ENCODE measurements at regions not wholly inside any gene's neighbourhood (a gene's known extent, or its start where the extent isn't known, plus 50 kb on each side); places are given as distances from the start of the nearest gene placed in this dataset.

GRCh38 chr6:48818052-48818412 lies 645.0 kb downstream of the MMUT start:
- no peak for DNase-seq (ENCODE audit: low read depth)

- peak; percentile 36 for DNase-seq (ENCODE audit: low read depth)
Measured at GRCh38 chr6:48817333-48818051, 645.6 kb downstream of the MMUT start.

DNA sequence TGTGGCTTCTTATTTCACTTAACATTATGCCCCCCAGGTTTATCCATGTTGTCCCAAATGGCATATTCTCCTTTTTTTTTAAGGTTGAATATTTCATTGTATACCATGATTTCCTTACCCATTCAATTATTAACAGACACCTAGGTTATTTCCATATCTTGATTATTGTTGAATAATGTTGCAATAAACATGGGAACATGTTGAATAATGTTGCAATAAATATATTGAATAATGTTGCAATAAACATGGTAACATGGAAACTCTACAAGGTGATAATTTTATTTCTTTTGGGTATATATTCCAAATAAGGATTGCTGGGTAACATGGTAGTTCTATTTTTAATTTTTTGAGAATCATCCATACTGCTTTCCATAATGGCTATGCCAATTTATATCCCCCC lies 648.1 kb downstream of the MMUT start:
- DNase-seq (ENCODE audit: low read depth): no peak

- DNase-seq (ENCODE audit: low read depth): peak; percentile 6
Measured at GRCh38 chr6:48813836-48814235, 649.2 kb downstream of the MMUT start.

DNA sequence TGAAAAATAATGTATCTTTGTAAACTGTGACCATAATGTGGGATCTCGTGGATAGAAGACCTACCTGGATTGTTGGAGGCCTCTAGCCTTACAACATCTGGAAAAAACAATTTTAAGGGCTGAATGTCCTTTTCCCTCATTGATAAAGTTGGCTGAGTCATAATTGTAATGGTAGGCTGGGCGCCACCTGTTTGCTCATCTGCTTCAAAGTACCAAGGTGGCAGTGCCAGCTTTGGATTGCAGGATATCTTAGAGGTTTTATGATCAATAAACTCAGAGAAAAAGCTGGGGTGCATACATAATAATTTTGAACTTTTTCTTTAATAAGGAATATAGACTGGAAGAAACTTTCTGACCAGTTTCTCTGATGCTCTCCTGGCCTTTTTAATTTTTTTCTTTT lies 653.4 kb downstream of the MMUT start:
- DNase-seq (ENCODE audit: low read depth): no peak

DNA sequence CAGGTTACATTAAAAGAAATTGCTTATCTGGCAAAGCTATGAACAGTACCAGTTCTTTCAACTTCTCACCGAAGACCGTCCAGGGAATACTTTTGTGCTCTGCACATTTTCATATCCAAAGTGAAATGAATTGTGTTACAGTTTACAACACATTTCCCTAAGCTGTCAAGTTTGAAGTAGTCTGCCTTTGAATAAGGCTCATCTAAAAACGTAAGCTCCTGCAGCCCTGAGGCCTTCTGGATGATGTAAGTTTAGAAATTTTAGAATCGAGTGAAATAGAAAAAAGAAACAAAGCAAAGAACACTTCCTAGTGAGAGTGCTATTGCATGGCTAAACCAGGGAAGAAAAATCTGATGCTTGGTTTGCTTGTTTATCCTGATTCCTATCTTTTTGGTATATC lies 653.8 kb downstream of the MMUT start:
- no peak for DNase-seq (ENCODE audit: low read depth)

- no peak for DNase-seq (ENCODE audit: low read depth)
Measured at GRCh38 chr6:48798296-48798695, 664.8 kb downstream of the MMUT start.

- no peak for DNase-seq (ENCODE audit: low read depth)
Measured at GRCh38 chr6:48782225-48782624, 671.2 kb upstream of the PTCHD4 start.

DNA sequence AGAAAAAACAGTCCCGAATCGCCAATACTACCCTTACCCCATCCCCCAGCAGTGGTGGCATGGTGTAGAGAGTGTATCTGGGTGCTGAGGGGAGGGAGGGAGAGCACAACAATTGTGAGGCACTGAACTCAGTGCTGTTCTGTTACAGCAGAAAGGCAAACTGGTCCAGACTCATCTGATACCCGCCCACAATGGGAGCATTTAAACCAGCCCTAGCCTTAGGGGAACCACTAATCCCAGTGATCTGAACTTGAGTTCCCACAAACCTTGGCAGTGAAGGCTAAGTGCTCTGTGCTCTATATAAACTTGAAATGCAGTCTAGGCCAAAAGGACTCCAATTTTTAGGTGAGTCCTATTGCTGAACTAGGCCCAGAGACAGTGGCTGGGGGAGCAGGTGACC lies 666.4 kb upstream of the PTCHD4 start:
- DNase-seq (ENCODE audit: low read depth): no peak

- peak; percentile 41 for DNase-seq (ENCODE audit: low read depth)
Measured at GRCh38 chr6:48775157-48775556, 664.2 kb upstream of the PTCHD4 start.

DNA sequence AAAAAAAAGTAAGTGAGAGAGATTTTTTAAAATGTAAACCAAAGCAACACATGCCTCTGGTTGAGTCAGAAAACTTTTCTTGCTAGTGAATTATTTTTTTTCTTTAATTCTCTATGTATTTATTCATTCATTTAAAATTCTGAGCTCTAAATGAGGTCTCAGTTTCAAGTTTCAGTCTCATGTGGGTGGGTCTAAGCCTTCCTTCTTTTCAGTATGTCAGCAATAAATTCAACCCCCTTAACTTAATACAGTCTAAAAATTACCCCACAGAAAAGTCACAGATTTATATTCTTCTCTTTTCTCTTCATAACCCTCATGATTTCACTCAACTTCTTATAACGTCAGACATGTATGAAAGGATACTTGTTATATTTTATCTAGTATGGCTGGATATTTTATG lies 663.3 kb upstream of the PTCHD4 start:
- DNase-seq (ENCODE audit: low read depth): no peak

DNA sequence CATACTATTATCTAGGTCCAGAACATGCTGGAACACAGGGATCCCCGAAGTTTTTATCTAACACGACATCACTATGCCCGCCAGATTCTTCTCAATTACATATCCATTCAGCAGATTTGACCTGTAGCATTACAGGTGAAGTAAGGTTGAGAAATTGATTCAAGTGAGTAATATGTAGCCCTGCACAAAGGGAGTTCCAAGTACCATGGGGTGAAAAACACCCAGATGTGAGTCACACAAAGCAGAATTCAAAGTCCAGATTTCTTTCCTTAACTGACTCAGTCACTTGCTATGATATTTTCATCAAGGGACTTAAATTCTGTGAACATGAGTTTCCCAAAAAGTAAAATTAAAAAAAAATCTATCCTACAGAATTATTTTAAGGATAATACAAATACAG lies 655.4 kb upstream of the PTCHD4 start:
- DNase-seq (ENCODE audit: low read depth): peak; percentile 58

- peak; percentile 66 for DNase-seq (ENCODE audit: low read depth)
Measured at GRCh38 chr6:48765352-48765961, 654.5 kb upstream of the PTCHD4 start.

DNA sequence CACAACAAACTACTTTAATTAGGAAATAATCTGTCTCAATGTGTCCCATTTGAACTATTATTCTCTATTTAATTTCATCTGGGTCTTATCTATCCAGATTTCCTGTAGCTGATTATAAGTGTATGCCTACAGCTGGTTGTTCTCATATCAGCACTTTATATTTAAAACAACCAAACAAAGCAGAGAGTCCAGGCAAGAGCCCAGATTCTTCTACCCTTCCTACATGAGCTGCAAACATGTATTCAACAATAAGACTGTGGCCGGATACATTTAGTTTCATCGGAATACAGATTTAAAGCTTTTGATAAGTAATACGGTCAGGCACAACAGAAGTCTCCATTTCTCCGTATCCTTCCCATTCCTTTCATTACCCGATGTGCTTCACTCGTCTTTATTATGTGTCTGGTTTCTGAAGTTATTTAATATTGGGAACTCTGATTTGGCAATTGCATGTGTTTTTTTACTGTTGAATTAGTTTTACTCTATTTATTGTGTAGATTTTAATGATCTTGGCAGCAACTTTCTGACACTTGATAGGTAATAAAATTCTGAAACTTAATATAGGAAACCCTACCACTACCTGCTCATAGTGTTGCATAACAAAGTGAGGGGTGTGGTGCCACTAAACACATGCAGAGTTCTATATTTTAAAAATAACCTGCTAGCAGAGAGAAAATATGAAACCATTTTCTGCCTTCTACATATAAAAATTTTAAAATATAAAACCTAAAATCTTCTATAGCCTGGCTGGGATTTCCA lies 653.5 kb upstream of the PTCHD4 start:
- DNase-seq (ENCODE audit: low read depth): no peak

- peak; percentile 74 for DNase-seq (ENCODE audit: low read depth)
Measured at GRCh38 chr6:48757661-48758060, 646.7 kb upstream of the PTCHD4 start.

DNA sequence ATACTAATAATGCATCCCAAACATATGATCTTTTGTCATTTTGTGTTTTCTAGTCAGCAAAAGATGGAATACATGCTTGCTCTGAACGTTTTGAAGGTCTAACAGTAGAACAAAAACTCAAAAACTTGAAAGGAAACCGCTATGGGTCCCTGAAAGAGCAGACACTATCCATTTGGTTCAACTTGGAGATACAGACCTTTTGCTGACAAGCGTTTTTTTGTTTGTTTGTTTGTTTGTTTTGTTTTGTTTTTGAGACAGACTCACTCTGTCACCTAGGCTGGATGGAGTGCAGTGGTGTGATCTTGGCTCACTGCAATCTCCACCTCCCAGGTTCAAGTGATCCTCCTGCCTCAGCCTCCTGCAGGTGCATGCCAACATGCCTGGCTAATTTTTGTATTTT lies 644.3 kb upstream of the PTCHD4 start:
- no peak for DNase-seq (ENCODE audit: low read depth)

DNA sequence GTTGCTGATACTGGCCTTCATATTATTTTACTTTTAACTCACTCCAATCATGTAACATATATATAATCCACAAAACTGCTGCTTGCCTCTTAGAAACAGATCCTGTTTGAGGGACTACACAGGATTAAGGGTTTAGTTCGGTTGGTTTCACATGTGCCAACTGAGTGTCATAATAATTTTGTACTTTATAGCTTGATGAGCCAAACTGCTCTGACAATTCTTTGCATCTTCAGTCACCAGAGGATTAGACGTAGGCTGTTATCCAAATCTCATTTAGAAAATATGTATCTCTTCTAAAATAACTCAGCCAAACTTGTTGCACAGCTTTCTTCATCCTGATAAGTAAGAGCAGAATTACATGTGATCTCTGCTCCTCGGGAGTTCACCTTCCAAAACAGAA lies 643.6 kb upstream of the PTCHD4 start:
- DNase-seq (ENCODE audit: low read depth): no peak

DNA sequence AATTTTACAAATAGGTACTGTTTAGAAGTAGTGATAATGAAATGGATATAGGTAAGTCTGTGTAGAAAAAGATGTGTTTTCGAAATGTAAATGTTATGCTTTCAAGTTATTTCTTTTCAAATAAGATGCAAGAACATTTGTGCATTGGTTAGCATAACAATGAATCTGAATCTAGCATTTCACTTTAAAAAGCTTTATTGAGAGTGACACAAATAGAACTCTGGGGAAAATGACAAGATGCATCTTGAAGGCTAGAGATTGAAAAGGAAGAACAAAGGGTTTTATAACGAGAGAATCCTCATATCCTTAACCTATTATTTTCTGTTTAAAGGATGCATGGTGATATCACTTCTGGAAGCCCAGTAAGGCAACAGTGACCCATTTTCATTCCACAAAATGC lies 639.9 kb upstream of the PTCHD4 start:
- DNase-seq (ENCODE audit: low read depth): no peak

DNA sequence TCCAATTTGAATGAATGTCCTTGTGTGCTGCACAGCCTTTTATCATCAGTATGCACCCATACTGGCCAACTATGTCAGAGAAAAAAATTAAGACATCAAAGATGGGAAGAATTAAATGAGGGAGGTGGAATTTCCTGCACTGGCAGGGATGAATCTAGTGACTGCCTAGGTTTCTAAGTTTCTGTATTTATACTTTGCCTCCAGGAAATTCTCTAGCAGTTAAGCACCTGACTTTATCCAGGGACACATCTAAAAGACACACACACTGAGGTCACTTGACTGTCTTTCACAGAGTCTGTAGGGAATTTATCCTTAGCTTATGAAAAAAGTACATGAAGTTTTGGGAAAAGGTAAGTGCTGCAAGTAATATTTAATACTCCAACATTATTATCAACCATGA lies 636.5 kb upstream of the PTCHD4 start:
- DNase-seq (ENCODE audit: low read depth): no peak

DNA sequence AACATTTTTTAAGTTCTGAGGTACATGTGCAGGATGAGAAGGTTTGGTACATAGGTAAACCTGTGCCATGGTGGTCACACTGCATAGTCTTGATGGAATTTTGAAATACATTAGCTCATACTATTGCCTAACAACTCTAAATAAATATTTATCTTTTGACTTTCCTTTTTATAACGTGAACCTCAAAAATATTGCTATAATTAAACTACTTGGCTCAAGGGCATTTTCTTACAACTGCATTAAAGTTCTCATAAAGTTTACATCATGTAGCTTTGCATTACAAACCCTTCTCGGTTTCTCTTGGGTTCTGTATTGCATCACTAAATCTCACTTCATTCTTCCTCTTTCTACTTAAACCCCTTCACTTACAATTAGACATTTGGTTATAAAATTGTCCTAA lies 636.0 kb upstream of the PTCHD4 start:
- DNase-seq (ENCODE audit: low read depth): peak; percentile 58

GRCh38 chr6:48744948-48745347 lies 634.0 kb upstream of the PTCHD4 start:
- DNase-seq (ENCODE audit: low read depth): peak; percentile 47

GRCh38 chr6:48743738-48744137 lies 632.7 kb upstream of the PTCHD4 start:
- DNase-seq (ENCODE audit: low read depth): peak; percentile 13

GRCh38 chr6:48736501-48737206 lies 625.7 kb upstream of the PTCHD4 start:
- peak; percentile 86 for DNase-seq (ENCODE audit: low read depth)

All from EH (cell line).